HCT116 (cell line): ENCODE measurements at regions not wholly inside any gene's neighbourhood (a gene's known extent, or its start where the extent isn't known, plus 50 kb on each side); places are given as distances from the start of the nearest gene placed in this dataset.

Experiments
- ATAC-seq: fragments of 200-7000 bp; cut with Tn5 transposase; 2 replicates; pipeline ENCODE4 v1.9.1; 2020; ENCODE audit warnings: mild to moderate bottlenecking, moderate library complexity
- BruUV-seq: library from RNA; stranded (reverse); fragments of 400-500 nt; replicated peaks from 2 replicates; lab custom pipeline; 2021; lab: Mats Ljungman, UMichigan
- CTCF ChIA-PET: fragments of 300-600 bp; sonication (Branson Sonifier 250); formaldehyde crosslinking; loops from one replicate; lab custom pipeline; 2021; ENCODE audit warnings: antibody characterized with exemption; lab: Charles Lee
- POLR2A ChIA-PET: fragments of 300-600, 350-600 bp; sonication (Branson Sonifier 250); formaldehyde crosslinking; loops from one replicate; lab custom pipeline; 2021; ENCODE audit warnings: antibody characterized with exemption; lab: Charles Lee
- RAD21 ChIA-PET, 2 experiments: fragments of 300-600 bp; sonication (Branson Sonifier 250); formaldehyde crosslinking; loops; one replicate each; lab custom pipeline; 2023; ENCODE audit warnings: low total read pairs in 2 of 2; ENCODE audit not compliant: uncharacterized antibody in 2 of 2, unreplicated experiment in 2 of 2, low non-redundant PET in 1 of 2; lab: Charles Lee
- DNase-seq: peaks from one replicate; pipeline ENCODE4 v3.0.0-alpha.2; 2010; ENCODE audit warnings: low read depth, low spot score
- H2AFZ ChIP-seq: fragments of 200-600 bp; shearing (Covaris generic), sonication (generic); 2 replicates; pipeline ENCODE4 v1.6.1; 2017; ENCODE audit warnings: low read depth, mixed run types, mixed read lengths, antibody characterized with exemption, low read length; ENCODE audit not compliant: poor library complexity, severe bottlenecking
- H3K27ac ChIP-seq: 2 replicates; pipeline ENCODE4 v1.5.1; 2012; ENCODE audit warnings: low read depth, low read length
- H3K27me3 ChIP-seq: fragments of 200-600 bp; sonication (generic); 2 replicates; pipeline ENCODE4 v1.6.1; 2016; ENCODE audit warnings: mixed run types, low read length, mixed read lengths; ENCODE audit not compliant: insufficient read depth
- H3K36me3 ChIP-seq, 2 experiments: fragments of 200-500 bp in 1 of 2; fragments of 200-600 bp in 1 of 2; sonication (Bioruptor generic) in 1 of 2; sonication (generic) in 1 of 2; 2 replicates each; pipeline versions ENCODE4 v1.5.1 to v1.6.1; 2014 to 2016; ENCODE audit warnings: low read length in 2 of 2, inconsistent platforms in 1 of 2, mixed read lengths in 1 of 2, mixed run types in 1 of 2; ENCODE audit not compliant: insufficient read depth in 2 of 2, control insufficient read depth in 1 of 2
- H3K4me1 ChIP-seq, 2 experiments: fragments of 200-600 bp in 1 of 2; sonication (generic) in 1 of 2; 2 replicates each; pipeline versions ENCODE4 v1.5.1 to v1.6.1; 2012 to 2017; ENCODE audit warnings: low read length in 2 of 2, inconsistent platforms in 1 of 2, mild to moderate bottlenecking in 1 of 2, mixed read lengths in 1 of 2, mixed run types in 1 of 2, moderate library complexity in 1 of 2; ENCODE audit not compliant: insufficient read depth in 2 of 2, control insufficient read depth in 1 of 2
- H3K4me2 ChIP-seq: fragments of 200-600 bp; sonication (generic); 2 replicates; pipeline ENCODE4 v1.6.1; 2017; ENCODE audit warnings: mixed run types, low read length, mixed read lengths
- H3K4me3 ChIP-seq, 2 experiments: fragments of 200-600 bp in 1 of 2; sonication (generic) in 1 of 2; replicated peaks in 1 of 2; 2 replicates each; pipeline ENCODE4 v1.5.1; 2011 to 2016; ENCODE audit warnings: low read length in 2 of 2, control low read depth in 1 of 2, low read depth in 1 of 2, mild to moderate bottlenecking in 1 of 2, mixed read lengths in 1 of 2, mixed run types in 1 of 2
- H3K79me2 ChIP-seq: fragments of 200-600 bp; sonication (generic); 2 replicates; pipeline ENCODE4 v1.6.1; 2017; ENCODE audit warnings: mild to moderate bottlenecking, mixed run types, low read length, moderate library complexity, mixed read lengths; ENCODE audit not compliant: insufficient read depth
- H3K9ac ChIP-seq: fragments of 200-600 bp; sonication (generic); 2 replicates; pipeline ENCODE4 v1.6.1; 2016; ENCODE audit warnings: low read length, mixed read lengths
- H3K9me2 ChIP-seq: fragments of 200-600 bp; sonication (generic), shearing (Covaris generic); 2 replicates; pipeline ENCODE4 v1.6.1; 2017; ENCODE audit warnings: mixed run types, mild to moderate bottlenecking, moderate library complexity; ENCODE audit not compliant: insufficient read depth
- H3K9me3 ChIP-seq, 2 experiments: fragments of 200-500 bp in 1 of 2; fragments of 200-600 bp in 1 of 2; sonication (Bioruptor generic) in 1 of 2; sonication (generic) in 1 of 2; 2 replicates each; pipeline ENCODE4 v1.6.1; 2014 to 2017; ENCODE audit warnings: low read length in 2 of 2, mixed read lengths in 2 of 2, inconsistent platforms in 1 of 2, low read depth in 1 of 2, mild to moderate bottlenecking in 1 of 2, mixed run types in 1 of 2, moderate library complexity in 1 of 2; ENCODE audit not compliant: control insufficient read depth in 1 of 2, insufficient read depth in 1 of 2
- H4K20me1 ChIP-seq: fragments of 200-600 bp; sonication (generic), shearing (Covaris generic); 2 replicates; pipeline ENCODE4 v1.6.1; 2017; ENCODE audit warnings: mixed run types, mild to moderate bottlenecking, moderate library complexity; ENCODE audit not compliant: insufficient read depth
- CBX3 ChIP-seq: IDR thresholded peaks from 2 replicates; pipeline ENCODE4 v1.6.1; 2012; ENCODE audit warnings: low read depth
- CEBPB ChIP-seq: IDR thresholded peaks from 2 replicates; pipeline ENCODE4 v1.6.1; 2012; ENCODE audit warnings: low read depth
- EGR1 ChIP-seq: IDR thresholded peaks from 2 replicates; pipeline ENCODE4 v1.6.1; 2012; ENCODE audit warnings: low read depth
- ELF1 ChIP-seq: IDR thresholded peaks from 2 replicates; pipeline ENCODE4 v1.6.1; 2012; ENCODE audit warnings: low read depth, borderline replicate concordance
- EZH2 ChIP-seq: fragments of 200-600 bp; sonication (generic); IDR thresholded peaks from 2 replicates; pipeline ENCODE4 v1.6.1; 2017; ENCODE audit warnings: antibody characterized with exemption, mixed run types
- FOSL1 ChIP-seq: IDR thresholded peaks from 2 replicates; pipeline ENCODE4 v1.6.1; 2012; ENCODE audit warnings: low read depth
- POLR2A ChIP-seq: IDR thresholded peaks from 2 replicates; pipeline ENCODE4 v1.7.0; 2011; ENCODE audit warnings: borderline replicate concordance; ENCODE audit not compliant: insufficient read depth, insufficient read length; ENCODE audit errors: extremely low read depth
- POLR2AphosphoS5 ChIP-seq: IDR thresholded peaks from 2 replicates; pipeline ENCODE4 v1.6.1; 2011; ENCODE audit warnings: mild to moderate bottlenecking, low read depth, low read length, moderate library complexity
- RAD21 ChIP-seq: IDR thresholded peaks from 2 replicates; pipeline ENCODE4 v1.6.1; 2012; ENCODE audit warnings: low read depth, mild to moderate bottlenecking
- SP1 ChIP-seq: IDR thresholded peaks from 2 replicates; pipeline ENCODE4 v1.6.1; 2012; ENCODE audit warnings: low read depth
- SRF ChIP-seq: IDR thresholded peaks from 2 replicates; pipeline ENCODE4 v1.6.1; 2012; ENCODE audit warnings: low read depth
- TCF7L2 ChIP-seq: IDR thresholded peaks from 2 replicates; pipeline ENCODE4 v1.7.0; 2011; ENCODE audit warnings: borderline replicate concordance, inconsistent platforms; ENCODE audit not compliant: insufficient read depth, insufficient read length; ENCODE audit errors: extremely low read depth
- ZBTB33 ChIP-seq: IDR thresholded peaks from 2 replicates; pipeline ENCODE4 v1.6.1; 2011; ENCODE audit warnings: mild to moderate bottlenecking, low read length, moderate library complexity; ENCODE audit not compliant: insufficient replicate concordance; ENCODE audit errors: extremely low read depth
- ZNF274 ChIP-seq: fragments of 200-500 bp; sonication (Bioruptor generic); IDR thresholded peaks from 2 replicates; pipeline ENCODE4 v1.6.1; 2014; ENCODE audit warnings: mild to moderate bottlenecking, low read depth, low read length, inconsistent platforms
- intact Hi-C: fragments of 100-400 bp; cut with micrococcal nuclease; formaldehyde crosslinking; loops from 2 replicates; pipeline ENCODE4 v1.10.0; 2022
- TF ChIP-seq, protein P1 (sequence below): IDR thresholded peaks from 2 replicates; pipeline ENCODE4 v1.6.1; 2012
- TF ChIP-seq, protein P2 (sequence below), 3 experiments: fragments of 200-600 bp in 1 of 3; sonication (generic) in 1 of 3; IDR thresholded peaks in 2 of 3; conservative IDR thresholded peaks in 1 of 3; 2 replicates each; pipeline ENCODE4 v1.5.1; 2012 to 2017; ENCODE audit warnings: low read depth in 2 of 3, low read length in 2 of 3, antibody characterized with exemption in 1 of 3, borderline replicate concordance in 1 of 3, control low read depth in 1 of 3, mild to moderate bottlenecking in 1 of 3, mixed read lengths in 1 of 3, mixed run types in 1 of 3, moderate library complexity in 1 of 3; ENCODE audit not compliant: insufficient read depth in 1 of 3
- TF ChIP-seq, protein P3 (sequence below): IDR thresholded peaks from 2 replicates; pipeline ENCODE4 v1.6.1; 2012

DNA sequence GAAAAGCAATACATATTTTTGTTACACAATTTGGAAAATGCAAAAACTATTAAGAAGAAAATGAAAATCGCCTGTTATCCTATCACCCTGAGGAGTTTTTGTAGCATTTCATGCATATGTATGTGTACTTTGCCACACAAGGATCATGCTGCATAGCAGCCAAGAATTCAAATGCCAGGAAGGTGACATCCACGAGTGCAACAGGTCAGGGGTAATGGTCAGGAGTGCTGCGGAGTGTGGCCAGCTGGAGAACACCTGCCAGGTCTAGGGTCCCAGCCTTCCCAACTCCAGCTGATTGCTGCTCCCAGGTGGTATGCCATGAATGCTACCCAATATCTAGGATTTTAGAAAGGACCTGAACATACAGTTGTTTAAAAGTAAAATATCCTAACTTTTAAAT is 617.1 kb downstream of the PRELID2 start:
- H2AFZ ChIP-seq: no peak overlapping the region
- intact Hi-C loops: no loop called here

More for the DNA sequence above, 617.1 kb downstream of the PRELID2 start:
- DNase-seq: no peak
- Histone ChIP-seq H3K4me2 (no peak overlapping the region), H3K79me2 (no peaks in the 10 kb centered on the region), H3K36me3 (no peaks in the 10 kb centered on the region), H3K9ac (no peak overlapping the region), H3K27ac (no peak overlapping the region), H3K4me3 (no peak overlapping the region)
- no TSS peak for BruUV-seq
- TF ChIP-seq, protein P1, sequence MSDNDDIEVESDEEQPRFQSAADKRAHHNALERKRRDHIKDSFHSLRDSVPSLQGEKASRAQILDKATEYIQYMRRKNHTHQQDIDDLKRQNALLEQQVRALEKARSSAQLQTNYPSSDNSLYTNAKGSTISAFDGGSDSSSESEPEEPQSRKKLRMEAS: no peak
- TF ChIP-seq FOSL1 (no peak), POLR2AphosphoS5 (no peak), CBX3 (no peak), ZBTB33 (no peak), POLR2A (no peak), EGR1 (no peak), ELF1 (no peak), SRF (no peak), RAD21 (no peak), EZH2 (no peak), CEBPB (no peak), ZNF274 (no peak), SP1 (no peak), TCF7L2 (no peak)
- TF ChIP-seq, protein P2, sequence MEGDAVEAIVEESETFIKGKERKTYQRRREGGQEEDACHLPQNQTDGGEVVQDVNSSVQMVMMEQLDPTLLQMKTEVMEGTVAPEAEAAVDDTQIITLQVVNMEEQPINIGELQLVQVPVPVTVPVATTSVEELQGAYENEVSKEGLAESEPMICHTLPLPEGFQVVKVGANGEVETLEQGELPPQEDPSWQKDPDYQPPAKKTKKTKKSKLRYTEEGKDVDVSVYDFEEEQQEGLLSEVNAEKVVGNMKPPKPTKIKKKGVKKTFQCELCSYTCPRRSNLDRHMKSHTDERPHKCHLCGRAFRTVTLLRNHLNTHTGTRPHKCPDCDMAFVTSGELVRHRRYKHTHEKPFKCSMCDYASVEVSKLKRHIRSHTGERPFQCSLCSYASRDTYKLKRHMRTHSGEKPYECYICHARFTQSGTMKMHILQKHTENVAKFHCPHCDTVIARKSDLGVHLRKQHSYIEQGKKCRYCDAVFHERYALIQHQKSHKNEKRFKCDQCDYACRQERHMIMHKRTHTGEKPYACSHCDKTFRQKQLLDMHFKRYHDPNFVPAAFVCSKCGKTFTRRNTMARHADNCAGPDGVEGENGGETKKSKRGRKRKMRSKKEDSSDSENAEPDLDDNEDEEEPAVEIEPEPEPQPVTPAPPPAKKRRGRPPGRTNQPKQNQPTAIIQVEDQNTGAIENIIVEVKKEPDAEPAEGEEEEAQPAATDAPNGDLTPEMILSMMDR (IDR thresholded peaks at IDR 0.05 in 2 of 3, conservative IDR thresholded peaks at IDR 0.05 in 1 of 3; ENCODE audit: borderline replicate concordance in 1 of 3, insufficient read depth in 1 of 3, low read depth in 2 of 3, low read length in 2 of 3): no peak
- TF ChIP-seq, protein P3, sequence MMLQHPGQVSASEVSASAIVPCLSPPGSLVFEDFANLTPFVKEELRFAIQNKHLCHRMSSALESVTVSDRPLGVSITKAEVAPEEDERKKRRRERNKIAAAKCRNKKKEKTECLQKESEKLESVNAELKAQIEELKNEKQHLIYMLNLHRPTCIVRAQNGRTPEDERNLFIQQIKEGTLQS: no peak
- TF ChIP-seq, all 23 proteins: peak for 0
- Histone ChIP-seq H3K9me3 (no peaks in the 10 kb centered on the region), H4K20me1 (no peaks in the 10 kb centered on the region), H3K4me1 (no peaks in the 10 kb centered on the region), H3K27me3 (peaks cover 6% of the 10 kb centered on the region; the same call in 1 of the 2 replicates), H3K9me2 (no peaks in the 10 kb centered on the region)
- ChIA-PET POLR2A (no interaction called here), CTCF (no interaction called here), RAD21 (no interaction called here)
- no peak for ATAC-seq
